Panc1 (cell line): ENCODE measurements at regions not wholly inside any gene's neighbourhood (a gene's known extent, or its start where the extent isn't known, plus 50 kb on each side); places are given as distances from the start of the nearest gene placed in this dataset.

Experiments used
- ATAC-seq: fragments of 200-7000 bp; cut with Tn5 transposase; 2 replicates; pipeline ENCODE4 v1.9.1; 2020; ENCODE audit warnings: mild to moderate bottlenecking, moderate library complexity
- BruUV-seq: library from RNA; stranded (reverse); fragments of 400-500 nt; replicated peaks from 2 replicates; lab custom pipeline; 2021; lab: Mats Ljungman, UMichigan
- CTCF ChIA-PET: fragments of 300-600 bp; sonication (Branson Sonifier 250); formaldehyde crosslinking; loops from one replicate; lab custom pipeline; 2022; ENCODE audit warnings: antibody characterized with exemption; lab: Charles Lee
- POLR2A ChIA-PET: fragments of 300-600 bp; sonication (Branson Sonifier 250); formaldehyde crosslinking; loops from one replicate; lab custom pipeline; 2022; ENCODE audit warnings: antibody characterized with exemption; lab: Charles Lee
- DNase-seq: peaks from one replicate; pipeline ENCODE4 v3.0.0-alpha.2; 2010; ENCODE audit warnings: low read depth, low spot score
- H3K27ac ChIP-seq: 2 replicates; pipeline ENCODE4 v1.5.1; 2011; ENCODE audit warnings: mild to moderate bottlenecking, low read length, inconsistent platforms
- H3K27me3 ChIP-seq: fragments of 200-500 bp; sonication (Bioruptor generic); 2 replicates; pipeline ENCODE4 v1.6.0; 2014; ENCODE audit warnings: low read length, inconsistent platforms; ENCODE audit not compliant: control insufficient read depth, insufficient read depth
- H3K36me3 ChIP-seq: fragments of 200-500 bp; sonication (Bioruptor generic); 2 replicates; pipeline ENCODE4 v1.5.1; 2014; ENCODE audit warnings: inconsistent platforms, mild to moderate bottlenecking, low read length, moderate library complexity; ENCODE audit not compliant: control insufficient read depth, insufficient read depth
- H3K4me1 ChIP-seq: 2 replicates; pipeline ENCODE4 v1.5.1; 2011; ENCODE audit warnings: inconsistent platforms, mild to moderate bottlenecking, low read length, moderate library complexity; ENCODE audit not compliant: control insufficient read depth, insufficient read depth
- H3K4me3 ChIP-seq, 2 experiments: 2 replicates each; pipeline ENCODE4 v1.5.1; 2011 to 2012; ENCODE audit warnings: low read depth in 2 of 2, low read length in 2 of 2, mild to moderate bottlenecking in 2 of 2, inconsistent platforms in 1 of 2, moderate library complexity in 1 of 2
- H3K9me3 ChIP-seq: fragments of 200-500 bp; sonication (Bioruptor generic); 2 replicates; pipeline ENCODE4 v1.5.1; 2014; ENCODE audit warnings: low read depth, mild to moderate bottlenecking, inconsistent platforms, low read length, moderate library complexity; ENCODE audit not compliant: control insufficient read depth, insufficient read depth
- POLR2AphosphoS5 ChIP-seq: IDR thresholded peaks from 2 replicates; pipeline ENCODE4 v1.6.1; 2012; ENCODE audit warnings: mild to moderate bottlenecking, low read depth, low read length, moderate library complexity
- SIN3A ChIP-seq: IDR thresholded peaks from 2 replicates; pipeline ENCODE4 v1.6.1; 2012; ENCODE audit warnings: low read depth, mild to moderate bottlenecking, low read length, moderate library complexity, borderline replicate concordance; ENCODE audit not compliant: insufficient read depth
- TCF7L2 ChIP-seq: IDR thresholded peaks from 2 replicates; pipeline ENCODE4 v1.6.1; 2011; ENCODE audit warnings: mild to moderate bottlenecking, low read depth, low read length, inconsistent platforms
- in situ Hi-C: cut with HindIII; loops from 2 replicates; pipeline ENCODE4 v1.10.0; 2016; ENCODE audit warnings: low sequenced_read_pairs, low pct_unique_long_range_greater_than_20kb
- intact Hi-C: fragments of 100-400 bp; cut with micrococcal nuclease; formaldehyde crosslinking; loops from one replicate; pipeline ENCODE4 v1.10.0; 2022; ENCODE audit not compliant: unreplicated experiment
- TF ChIP-seq, protein P1 (sequence below): fragments of 450-650 bp; IDR thresholded peaks from 2 replicates; pipeline ENCODE4 v1.5.1; 2017; ENCODE audit warnings: mild to moderate bottlenecking
- TF ChIP-seq, protein P2 (sequence below), 2 experiments: IDR thresholded peaks; 2 replicates each; pipeline ENCODE4 v1.6.1; 2011 to 2012; ENCODE audit warnings: low read depth in 2 of 2, control low read depth in 1 of 2, low read length in 1 of 2, mild to moderate bottlenecking in 1 of 2, moderate library complexity in 1 of 2; ENCODE audit not compliant: insufficient read depth in 1 of 2

DNA sequence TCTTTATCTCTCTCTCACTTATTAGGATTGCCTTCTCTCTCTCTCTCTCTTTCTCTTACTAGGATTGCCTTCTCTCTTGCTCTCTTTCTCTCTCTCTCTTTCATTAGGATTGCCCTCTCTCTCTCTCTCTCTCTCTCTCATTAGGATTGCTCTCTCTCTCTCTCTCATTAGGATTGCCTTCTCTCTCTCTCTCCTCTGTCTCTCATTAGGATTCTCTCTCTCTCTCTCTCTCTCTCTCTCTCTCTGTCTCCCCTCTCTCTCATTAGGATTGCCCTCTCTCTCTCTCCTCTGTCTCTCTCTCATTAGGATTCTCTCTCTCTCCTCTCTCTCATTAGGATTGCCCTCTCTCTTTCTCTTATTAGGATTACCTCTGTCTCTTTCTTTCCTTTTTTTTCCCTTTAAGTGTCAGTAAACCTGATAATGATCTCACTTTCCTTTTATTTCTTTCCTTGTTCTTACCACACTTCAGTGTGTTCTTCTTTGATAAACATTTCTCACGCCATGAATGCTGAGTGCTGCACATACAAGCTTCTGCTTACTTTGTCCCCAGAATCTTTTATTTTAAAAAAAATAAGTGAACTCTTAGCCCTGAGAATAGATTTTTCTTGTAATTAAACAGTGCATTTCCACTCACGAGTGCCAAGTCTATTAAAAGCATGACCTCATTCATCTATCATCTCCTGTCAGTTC is 243.4 kb upstream of the TBC1D5 start:
- no peak for ATAC-seq
- TF ChIP-seq POLR2AphosphoS5 (no peak), TCF7L2 (no peak), SIN3A (no peak)
- TF ChIP-seq, protein P1, sequence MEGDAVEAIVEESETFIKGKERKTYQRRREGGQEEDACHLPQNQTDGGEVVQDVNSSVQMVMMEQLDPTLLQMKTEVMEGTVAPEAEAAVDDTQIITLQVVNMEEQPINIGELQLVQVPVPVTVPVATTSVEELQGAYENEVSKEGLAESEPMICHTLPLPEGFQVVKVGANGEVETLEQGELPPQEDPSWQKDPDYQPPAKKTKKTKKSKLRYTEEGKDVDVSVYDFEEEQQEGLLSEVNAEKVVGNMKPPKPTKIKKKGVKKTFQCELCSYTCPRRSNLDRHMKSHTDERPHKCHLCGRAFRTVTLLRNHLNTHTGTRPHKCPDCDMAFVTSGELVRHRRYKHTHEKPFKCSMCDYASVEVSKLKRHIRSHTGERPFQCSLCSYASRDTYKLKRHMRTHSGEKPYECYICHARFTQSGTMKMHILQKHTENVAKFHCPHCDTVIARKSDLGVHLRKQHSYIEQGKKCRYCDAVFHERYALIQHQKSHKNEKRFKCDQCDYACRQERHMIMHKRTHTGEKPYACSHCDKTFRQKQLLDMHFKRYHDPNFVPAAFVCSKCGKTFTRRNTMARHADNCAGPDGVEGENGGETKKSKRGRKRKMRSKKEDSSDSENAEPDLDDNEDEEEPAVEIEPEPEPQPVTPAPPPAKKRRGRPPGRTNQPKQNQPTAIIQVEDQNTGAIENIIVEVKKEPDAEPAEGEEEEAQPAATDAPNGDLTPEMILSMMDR, result no peak
- TF ChIP-seq, protein P2, sequence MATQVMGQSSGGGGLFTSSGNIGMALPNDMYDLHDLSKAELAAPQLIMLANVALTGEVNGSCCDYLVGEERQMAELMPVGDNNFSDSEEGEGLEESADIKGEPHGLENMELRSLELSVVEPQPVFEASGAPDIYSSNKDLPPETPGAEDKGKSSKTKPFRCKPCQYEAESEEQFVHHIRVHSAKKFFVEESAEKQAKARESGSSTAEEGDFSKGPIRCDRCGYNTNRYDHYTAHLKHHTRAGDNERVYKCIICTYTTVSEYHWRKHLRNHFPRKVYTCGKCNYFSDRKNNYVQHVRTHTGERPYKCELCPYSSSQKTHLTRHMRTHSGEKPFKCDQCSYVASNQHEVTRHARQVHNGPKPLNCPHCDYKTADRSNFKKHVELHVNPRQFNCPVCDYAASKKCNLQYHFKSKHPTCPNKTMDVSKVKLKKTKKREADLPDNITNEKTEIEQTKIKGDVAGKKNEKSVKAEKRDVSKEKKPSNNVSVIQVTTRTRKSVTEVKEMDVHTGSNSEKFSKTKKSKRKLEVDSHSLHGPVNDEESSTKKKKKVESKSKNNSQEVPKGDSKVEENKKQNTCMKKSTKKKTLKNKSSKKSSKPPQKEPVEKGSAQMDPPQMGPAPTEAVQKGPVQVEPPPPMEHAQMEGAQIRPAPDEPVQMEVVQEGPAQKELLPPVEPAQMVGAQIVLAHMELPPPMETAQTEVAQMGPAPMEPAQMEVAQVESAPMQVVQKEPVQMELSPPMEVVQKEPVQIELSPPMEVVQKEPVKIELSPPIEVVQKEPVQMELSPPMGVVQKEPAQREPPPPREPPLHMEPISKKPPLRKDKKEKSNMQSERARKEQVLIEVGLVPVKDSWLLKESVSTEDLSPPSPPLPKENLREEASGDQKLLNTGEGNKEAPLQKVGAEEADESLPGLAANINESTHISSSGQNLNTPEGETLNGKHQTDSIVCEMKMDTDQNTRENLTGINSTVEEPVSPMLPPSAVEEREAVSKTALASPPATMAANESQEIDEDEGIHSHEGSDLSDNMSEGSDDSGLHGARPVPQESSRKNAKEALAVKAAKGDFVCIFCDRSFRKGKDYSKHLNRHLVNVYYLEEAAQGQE (IDR thresholded peaks at IDR 0.05; ENCODE audit: insufficient read depth in 1 of 2, low read depth in 2 of 2, low read length in 1 of 2), result no peak

DNA sequence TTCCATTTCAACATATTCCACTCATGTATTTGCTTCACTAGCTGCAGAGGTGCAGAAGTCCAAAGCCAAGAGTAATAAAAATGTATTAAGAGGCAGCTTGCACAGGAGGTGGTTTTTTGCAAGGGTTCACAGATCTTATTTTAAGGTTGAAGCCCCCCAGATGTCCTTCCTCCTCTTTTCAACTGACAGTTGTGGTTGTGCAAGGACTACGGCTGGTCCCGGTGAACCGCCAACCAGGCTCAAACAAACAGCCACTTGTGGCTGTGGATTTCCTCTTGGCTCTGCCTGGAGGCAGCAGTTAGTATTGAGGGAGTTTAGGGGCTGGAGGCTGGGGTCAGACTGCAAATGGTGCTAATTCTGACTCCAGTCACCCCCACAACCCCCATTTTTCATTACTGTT is 240.7 kb upstream of the TBC1D5 start:
- CTCF ChIA-PET, result no interaction called here
- POLR2A ChIA-PET, result no interaction called here
- no TSS peak for BruUV-seq
- Histone ChIP-seq H3K9me3 (no peaks in the 10 kb centered on the region), H3K36me3 (no peaks in the 10 kb centered on the region), H3K4me3 (no peak overlapping the region), H3K27me3 (no peaks in the 10 kb centered on the region), H3K4me1 (no peaks in the 10 kb centered on the region), H3K27ac (no peak overlapping the region)
- no peak for DNase-seq
- in situ Hi-C loops (no loop called here), intact Hi-C loops (no loop called here)
- TF ChIP-seq SIN3A, result no peak
- ATAC-seq, result no peak

More for the DNA sequence above, 243.4 kb upstream of the TBC1D5 start:
- Histone ChIP-seq H3K27ac (no peak overlapping the region), H3K4me3 (no peak overlapping the region), H3K9me3 (no peaks in the 10 kb centered on the region), H3K27me3 (no peaks in the 10 kb centered on the region), H3K4me1 (no peaks in the 10 kb centered on the region), H3K36me3 (no peaks in the 10 kb centered on the region)
- POLR2A ChIA-PET, result no interaction called here
- CTCF ChIA-PET, result no interaction called here
- intact Hi-C loops (no loop called here), in situ Hi-C loops (no loop called here)
- DNase-seq, result no peak
- no TSS peak for BruUV-seq

DNA sequence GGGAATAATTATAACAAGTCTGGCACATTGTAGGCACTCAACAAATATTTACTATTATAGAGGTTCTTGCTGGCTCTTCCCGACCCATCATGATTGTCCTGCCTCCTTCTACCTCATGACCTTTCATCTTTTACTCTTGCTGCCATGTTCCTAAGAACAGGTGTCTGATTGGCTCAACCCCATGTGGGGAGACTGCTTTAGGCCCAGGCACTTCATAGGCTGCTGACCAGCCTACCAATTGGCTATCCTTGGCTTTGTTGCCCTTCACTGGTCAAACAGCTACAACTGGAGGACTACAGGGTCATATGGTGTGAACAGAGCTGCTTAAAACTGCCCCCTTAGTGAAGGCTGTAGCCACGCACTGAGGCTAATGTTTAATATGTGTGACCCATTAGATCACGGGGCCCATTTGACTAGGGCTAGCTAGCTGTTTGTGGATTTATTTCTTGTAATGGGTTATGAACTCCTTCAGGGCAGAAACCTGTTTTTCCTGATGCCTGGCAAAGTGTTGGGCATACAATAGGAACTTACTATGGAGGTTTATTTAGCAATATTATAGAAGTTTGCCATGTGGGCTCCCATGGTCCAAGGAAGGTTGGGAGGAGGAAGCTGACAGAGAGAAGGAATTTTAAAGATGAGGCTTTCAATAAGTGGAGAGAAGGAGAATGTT is 239.9 kb upstream of the TBC1D5 start:
- Histone ChIP-seq H3K4me3 (no peak overlapping the region), H3K27ac (no peak overlapping the region), H3K36me3 (no peaks in the 10 kb centered on the region), H3K27me3 (no peaks in the 10 kb centered on the region), H3K4me1 (no peaks in the 10 kb centered on the region), H3K9me3 (no peaks in the 10 kb centered on the region)
- TF ChIP-seq SIN3A (no peak), TCF7L2 (no peak), POLR2AphosphoS5 (no peak)
- TF ChIP-seq, protein P2 (IDR thresholded peaks at IDR 0.05; ENCODE audit: insufficient read depth in 1 of 2, low read depth in 2 of 2, low read length in 1 of 2), result no peak
- TF ChIP-seq, protein P1, result no peak
- ChIA-PET POLR2A (no interaction called here), CTCF (no interaction called here)
- no peak for ATAC-seq
- intact Hi-C loops, result no loop called here
- in situ Hi-C loops, result no loop called here
- no TSS peak for BruUV-seq
- DNase-seq, result no peak
